Pancreas (tissue), 10 donors: ENCODE measurements at regions not wholly inside any gene's neighbourhood (a gene's known extent, or its start where the extent isn't known, plus 50 kb on each side); places are given as distances from the start of the nearest gene placed in this dataset.

Source experiments
- ATAC-seq, 4 donors: fragments of 200-7000 bp; cut with Tn5 transposase; one replicate each; pipeline versions ENCODE4 v1.8.0 to v1.9.1; 2020; ENCODE audit warnings: mild to moderate bottlenecking in 4 of 4, moderate library complexity in 4 of 4
- DNase-seq, 6 donors: peaks; one replicate each; pipeline ENCODE4 v3.0.0-alpha.2; 2020
- FAIRE-seq: peaks from 2 replicates; lab custom pipeline; 2012; peaks lifted over from hg19 to GRCh38; lab: Jason Lieb, UNC
- H3K27ac ChIP-seq, 4 donors: fragments of 200-600 bp; sonication (generic); 1 replicate in 3 of 4; 2 replicates in 1 of 4; pipeline versions ENCODE4 v1.5.0 to v1.8.0; 2020
- H3K27me3 ChIP-seq, 4 donors: fragments of 200-600 bp; one replicate each; pipeline ENCODE4 v1.8.0; 2021
- H3K36me3 ChIP-seq, 3 donors: fragments of 200-600 bp; sonication (generic) in 1 of 3; one replicate each; pipeline versions ENCODE4 v1.5.0 to v1.8.0; 2020 to 2021
- H3K4me1 ChIP-seq, 3 donors: fragments of 200-600 bp; one replicate each; pipeline ENCODE4 v1.8.0; 2021
- H3K4me3 ChIP-seq, 4 donors: fragments of 200-600 bp; sonication (generic) in 2 of 4; one replicate each; pipeline versions ENCODE4 v1.5.0 to v1.8.0; 2020 to 2021
- H3K9me3 ChIP-seq, 4 donors: fragments of 200-600 bp; one replicate each; pipeline ENCODE4 v1.8.0; 2021
- CTCF ChIP-seq, 4 donors: fragments of 200-600 bp; sonication (generic) in 3 of 4; IDR thresholded peaks; one replicate each; pipeline versions ENCODE4 v1.5.0 to v1.8.0; 2021; ENCODE audit warnings: antibody characterized with exemption in 4 of 4
- WGBS, 2 donors: extraction: QIAGEN DNeasy Blood & Tissue Kit; methylation state at CpG; one replicate each; pipeline ENCODE4 v1.1.7; 2013; 5-methylcytosine and 5-hydroxymethylcytosine counted together
- intact Hi-C, 3 donors: fragments of 100-400 bp; cut with DNase I; formaldehyde crosslinking; loops; one replicate each; pipeline versions ENCODE4 v1.11.1 to v1.14.2; 2022
- donor health status: healthy with polysubstance abuse.
- donor health status: DM: no; HTN: no; CAD: no; lungs with moderate emphysema.
- donor health status: DM: no; HTN: no; CAD: no.
- donor health status: control.
- donor health status: control.
- donor health status: Bipolar disorder and iron deficiency.
- donor health status: DM: yes; HTN: yes; CAD: no.
- donor health status: DM: no; HTN: no; CAD: no.
- donor health status: DM: no; HTN: no; CAD: no.
- donor health status: DM: yes; HTN: yes; CAD: no.

- TF ChIP-seq CTCF (IDR thresholded peaks at IDR 0.05), result no peak
- no peak overlapping the region for H3K4me3 ChIP-seq
- DNase-seq, result no peak
- no peak for ATAC-seq
- peaks cover 0 to 6% (median 0%) of the 10 kb centered on the region in 3 donors for H3K4me1 ChIP-seq
- intact Hi-C loops, result no loop called here
- H3K9me3 ChIP-seq, result no peaks in the 10 kb centered on the region
- FAIRE-seq, result no peak
- H3K27me3 ChIP-seq, result no peaks in the 10 kb centered on the region
- no peaks in the 10 kb centered on the region for H3K36me3 ChIP-seq
- H3K27ac ChIP-seq, result no peak overlapping the region
Measured at GRCh38 chr3:102074946-102075345, 225.6 kb downstream of the NFKBIZ start.

DNA sequence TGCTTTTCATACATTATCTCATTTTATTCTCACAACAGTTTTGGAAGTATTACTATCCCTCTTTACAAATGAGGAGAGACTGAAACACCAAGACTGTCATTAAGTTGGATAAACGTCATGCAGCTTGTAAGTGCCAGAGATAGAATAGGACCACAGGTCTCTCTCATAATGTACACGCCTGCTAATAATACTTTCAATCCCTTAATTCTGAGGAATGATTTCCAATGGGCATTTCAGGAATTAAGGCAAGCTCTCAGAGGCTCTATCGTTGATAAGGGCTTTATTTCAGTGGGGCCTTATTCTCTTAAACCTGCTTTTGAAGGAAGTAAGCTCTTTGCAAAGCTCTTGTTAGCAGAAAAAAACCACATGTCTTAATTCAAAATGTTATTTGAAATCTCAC lies 229.1 kb downstream of the NFKBIZ start:
- Histone ChIP-seq H3K27ac (peak overlapping the region in 2 of 4 donors; percentile 6 to 17), H3K4me1 (peaks cover 0 to 6% (median 0%) of the 10 kb centered on the region in 3 donors), H3K36me3 (no peaks in the 10 kb centered on the region), H3K27me3 (no peaks in the 10 kb centered on the region), H3K4me3 (no peak overlapping the region), H3K9me3 (no peaks in the 10 kb centered on the region)
- intact Hi-C loops, result no loop called here
- no peak for ATAC-seq
- no peak for FAIRE-seq
- DNase-seq, result no peak
- TF ChIP-seq CTCF (IDR thresholded peaks at IDR 0.05), result no peak
- 80 to 83% methylated on average over 3 of the region's 3 CpGs for WGBS, 2 donors

GRCh38 chr3:102078854-102079808 lies 229.8 kb downstream of the NFKBIZ start:
- Histone ChIP-seq H3K27ac (peak overlapping the region in 3 of 4 donors; percentile 6 to 17 (median 6)), H3K9me3 (no peaks in the 10 kb centered on the region), H3K4me3 (no peak overlapping the region), H3K4me1 (peaks cover 0 to 6% (median 0%) of the 10 kb centered on the region in 3 donors), H3K36me3 (no peaks in the 10 kb centered on the region), H3K27me3 (no peaks in the 10 kb centered on the region)
- intact Hi-C loops, result no loop called here
- no peak for TF ChIP-seq CTCF (IDR thresholded peaks at IDR 0.05)
- DNase-seq (no peak), ATAC-seq (peak in 3 of 4 donors; percentile 55 to 68 (median 60)), FAIRE-seq (no peak)
- 47% methylated on average over 8 of the region's 8 CpGs for WGBS, 2 donors

- Histone ChIP-seq H3K9me3 (no peaks in the 10 kb centered on the region), H3K27ac (no peak overlapping the region), H3K4me1 (peaks cover 0 to 6% (median 0%) of the 10 kb centered on the region in 3 donors), H3K4me3 (no peak overlapping the region), H3K36me3 (no peaks in the 10 kb centered on the region), H3K27me3 (no peaks in the 10 kb centered on the region)
- WGBS, 2 donors, result 91% methylated on average over 2 of the region's 2 CpGs
- DNase-seq (no peak), ATAC-seq (no peak), FAIRE-seq (no peak)
- TF ChIP-seq CTCF (IDR thresholded peaks at IDR 0.05), result no peak
- intact Hi-C loops, result no loop called here
Measured at GRCh38 chr3:102079809-102080197, 230.5 kb downstream of the NFKBIZ start.
